Upper lobe of left lung (tissue), 4 donors: ENCODE measurements at regions not wholly inside any gene's neighbourhood (a gene's known extent, or its start where the extent isn't known, plus 50 kb on each side); places are given as distances from the start of the nearest gene placed in this dataset.

ENCODE experiments used
- CTCF ChIP-seq, 6 experiments: fragments of 450-650 bp in 4 of 6; fragments of 200-600 bp in 2 of 6; sonication (generic) in 2 of 6; IDR thresholded peaks; one replicate each; pipeline ENCODE4 v1.5.1; 2016 to 2019; ENCODE audit warnings: antibody characterized with exemption in 6 of 6
- EP300 ChIP-seq, 4 donors: sonication (generic); formaldehyde crosslinking; IDR thresholded peaks; one replicate each; pipeline ENCODE4 v1.5.1; 2017; ENCODE audit warnings: antibody characterized with exemption in 4 of 4, control low read depth in 2 of 4
- POLR2A ChIP-seq, 4 donors: fragments of 450-650 bp; IDR thresholded peaks; one replicate each; pipeline ENCODE4 v1.5.1; 2016 to 2017; ENCODE audit warnings: antibody characterized with exemption in 4 of 4, mild to moderate bottlenecking in 2 of 4
- POLR2AphosphoS5 ChIP-seq, 2 donors: sonication (generic); formaldehyde crosslinking; IDR thresholded peaks; one replicate each; pipeline ENCODE4 v1.5.1; 2017; ENCODE audit warnings: antibody characterized with exemption in 2 of 2

- TF ChIP-seq CTCF (IDR thresholded peaks at IDR 0.05) (no peak), EP300 (IDR thresholded peaks at IDR 0.05) (no peak), POLR2A (IDR thresholded peaks at IDR 0.05) (no peak), POLR2AphosphoS5 (IDR thresholded peaks at IDR 0.05) (no peak)
Observed at GRCh38 chr10:3407208-3407607, 234.6 kb upstream of the PITRM1 start.
